ENCODE measurements at regions not wholly inside any gene's neighbourhood (a gene's known extent, or its start where the extent isn't known, plus 50 kb on each side); places are given as distances from the start of the nearest gene placed in this dataset.
A peak's percentile ranks its signal among the peaks of the same experiment; 100 is the strongest.

DNA sequence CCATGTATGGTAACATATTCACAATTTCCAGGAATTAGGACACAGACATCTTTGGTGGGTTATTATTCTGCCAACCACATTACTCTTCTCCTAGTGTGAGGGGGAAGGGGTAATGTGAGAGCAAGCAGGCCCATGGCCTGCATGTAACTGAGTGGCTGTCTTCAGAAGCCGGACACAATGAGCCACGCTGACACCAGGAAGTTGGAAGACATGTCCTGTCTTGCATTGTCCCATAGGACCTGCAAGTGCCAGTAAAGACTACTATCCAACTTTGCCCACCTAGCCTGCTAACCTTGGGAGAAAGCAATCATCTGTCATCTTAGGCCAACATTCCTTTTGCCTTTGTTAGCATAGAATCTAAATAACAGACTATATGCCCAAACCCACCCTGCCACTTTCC, 86.2 kb upstream of the SH3BP4 start:
- TF ChIP-seq POLR2AphosphoS5 (IDR thresholded peaks at IDR 0.05) (no peak), POLR2A (IDR thresholded peaks at IDR 0.05) (no peak), EP300 (IDR thresholded peaks at IDR 0.05; ENCODE audit: low read depth) (no peak)
- TF ChIP-seq, protein P1, sequence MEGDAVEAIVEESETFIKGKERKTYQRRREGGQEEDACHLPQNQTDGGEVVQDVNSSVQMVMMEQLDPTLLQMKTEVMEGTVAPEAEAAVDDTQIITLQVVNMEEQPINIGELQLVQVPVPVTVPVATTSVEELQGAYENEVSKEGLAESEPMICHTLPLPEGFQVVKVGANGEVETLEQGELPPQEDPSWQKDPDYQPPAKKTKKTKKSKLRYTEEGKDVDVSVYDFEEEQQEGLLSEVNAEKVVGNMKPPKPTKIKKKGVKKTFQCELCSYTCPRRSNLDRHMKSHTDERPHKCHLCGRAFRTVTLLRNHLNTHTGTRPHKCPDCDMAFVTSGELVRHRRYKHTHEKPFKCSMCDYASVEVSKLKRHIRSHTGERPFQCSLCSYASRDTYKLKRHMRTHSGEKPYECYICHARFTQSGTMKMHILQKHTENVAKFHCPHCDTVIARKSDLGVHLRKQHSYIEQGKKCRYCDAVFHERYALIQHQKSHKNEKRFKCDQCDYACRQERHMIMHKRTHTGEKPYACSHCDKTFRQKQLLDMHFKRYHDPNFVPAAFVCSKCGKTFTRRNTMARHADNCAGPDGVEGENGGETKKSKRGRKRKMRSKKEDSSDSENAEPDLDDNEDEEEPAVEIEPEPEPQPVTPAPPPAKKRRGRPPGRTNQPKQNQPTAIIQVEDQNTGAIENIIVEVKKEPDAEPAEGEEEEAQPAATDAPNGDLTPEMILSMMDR (IDR thresholded peaks at IDR 0.05), result no peak
- Histone ChIP-seq H3K4me1 (peaks cover 0 to 4% (median 0%) of the 10 kb centered on the region in 4 donors), H3K27me3 (no peaks in the 10 kb centered on the region), H3K27ac (no peak overlapping the region), H3K36me3 (no peaks in the 10 kb centered on the region), H3K9me3 (no peaks in the 10 kb centered on the region), H3K4me3 (no peak overlapping the region)
- intact Hi-C loops (cut with DNase I; ENCODE audit: low total_unique reads) (no loop called here), in situ Hi-C loops (cut with MboI; ENCODE audit: low pct_ligation_motif_present in 1 of 4, low pct_unique_long_range_greater_than_20kb in 1 of 4, low sequenced_read_pairs in 3 of 4) (no loop called here)
- WGBS, 2 donors (ENCODE audit: low coverage in 1 of 2), result 93% methylated on average over 2 of the region's 2 CpGs; no CpG with 5 or more reads in 1 of the 2 donors
- no peak for DNase-seq

DNA sequence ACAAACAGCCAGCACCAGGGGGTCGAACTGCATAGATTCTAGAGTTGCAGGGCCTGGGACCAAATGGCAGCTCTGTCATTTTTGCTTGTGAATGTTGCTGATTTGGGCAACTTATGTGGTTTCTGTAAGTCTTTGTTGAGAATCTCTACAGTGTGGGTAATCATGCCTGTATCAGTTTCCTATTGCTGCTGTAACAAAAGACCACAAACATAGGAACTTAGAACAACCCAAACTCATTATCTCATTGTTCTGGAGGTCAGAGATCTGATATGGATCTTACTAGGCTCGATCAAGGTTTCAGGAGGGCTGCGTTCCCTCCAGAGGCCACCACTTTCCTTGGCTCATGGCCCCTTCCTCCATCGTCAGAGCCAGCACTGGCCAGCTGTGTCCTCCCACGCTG, 86.8 kb upstream of the SH3BP4 start:
- WGBS, 2 donors (ENCODE audit: low coverage in 1 of 2), result 74 to 90% methylated on average over 4 to 5 of the region's 5 CpGs
- DNase-seq, result no peak
- H3K36me3 ChIP-seq, result no peaks in the 10 kb centered on the region
- TF ChIP-seq EP300 (IDR thresholded peaks at IDR 0.05; ENCODE audit: low read depth) (no peak), POLR2AphosphoS5 (IDR thresholded peaks at IDR 0.05) (no peak), POLR2A (IDR thresholded peaks at IDR 0.05) (no peak)
- TF ChIP-seq, protein P1 (IDR thresholded peaks at IDR 0.05), result no peak
- H3K9me3 ChIP-seq, result no peaks in the 10 kb centered on the region
- intact Hi-C loops (cut with DNase I; ENCODE audit: low total_unique reads), result no loop called here
- no peak overlapping the region for H3K27ac ChIP-seq
- no peak overlapping the region for H3K4me3 ChIP-seq
- in situ Hi-C loops (cut with MboI; ENCODE audit: low pct_ligation_motif_present in 1 of 4, low pct_unique_long_range_greater_than_20kb in 1 of 4, low sequenced_read_pairs in 3 of 4), result no loop called here
- H3K4me1 ChIP-seq, result peaks cover 0 to 4% (median 0%) of the 10 kb centered on the region in 4 donors
- H3K27me3 ChIP-seq, result no peaks in the 10 kb centered on the region

DNA sequence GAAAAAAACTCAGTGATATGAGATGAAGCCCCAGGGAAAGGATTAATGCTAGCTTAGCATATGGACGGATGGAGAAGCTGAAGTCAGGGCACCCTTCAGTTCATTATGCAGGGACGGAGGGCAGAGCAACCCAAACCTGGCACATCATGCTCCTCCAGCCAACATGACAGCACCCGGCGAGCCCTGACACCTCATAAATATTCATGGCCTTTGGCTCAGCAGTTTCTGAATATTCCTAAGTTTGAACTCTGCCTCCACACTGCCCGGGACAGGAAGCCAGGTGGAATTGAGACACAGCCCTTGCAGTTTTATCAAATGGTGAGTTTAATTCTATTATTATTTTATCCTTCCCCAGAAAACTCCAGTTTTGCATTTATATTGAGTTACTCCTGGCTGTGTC, 87.3 kb upstream of the SH3BP4 start:
- no peaks in the 10 kb centered on the region for H3K27me3 ChIP-seq
- in situ Hi-C loops (cut with MboI; ENCODE audit: low pct_ligation_motif_present in 1 of 4, low pct_unique_long_range_greater_than_20kb in 1 of 4, low sequenced_read_pairs in 3 of 4) (no loop called here), intact Hi-C loops (cut with DNase I; ENCODE audit: low total_unique reads) (no loop called here)
- H3K27ac ChIP-seq, result no peak overlapping the region
- H3K36me3 ChIP-seq, result no peaks in the 10 kb centered on the region
- H3K9me3 ChIP-seq, result no peaks in the 10 kb centered on the region
- TF ChIP-seq POLR2A (IDR thresholded peaks at IDR 0.05) (no peak), POLR2AphosphoS5 (IDR thresholded peaks at IDR 0.05) (no peak)
- TF ChIP-seq, protein P1 (IDR thresholded peaks at IDR 0.05), result no peak
- WGBS, 2 donors (ENCODE audit: low coverage in 1 of 2), result 85% methylated on average over 5 of the region's 5 CpGs; no CpG with 5 or more reads in 1 of the 2 donors
- H3K4me1 ChIP-seq, result peaks cover 0 to 4% (median 0%) of the 10 kb centered on the region in 4 donors
- no peak overlapping the region for H3K4me3 ChIP-seq
- no peak for DNase-seq

DNA sequence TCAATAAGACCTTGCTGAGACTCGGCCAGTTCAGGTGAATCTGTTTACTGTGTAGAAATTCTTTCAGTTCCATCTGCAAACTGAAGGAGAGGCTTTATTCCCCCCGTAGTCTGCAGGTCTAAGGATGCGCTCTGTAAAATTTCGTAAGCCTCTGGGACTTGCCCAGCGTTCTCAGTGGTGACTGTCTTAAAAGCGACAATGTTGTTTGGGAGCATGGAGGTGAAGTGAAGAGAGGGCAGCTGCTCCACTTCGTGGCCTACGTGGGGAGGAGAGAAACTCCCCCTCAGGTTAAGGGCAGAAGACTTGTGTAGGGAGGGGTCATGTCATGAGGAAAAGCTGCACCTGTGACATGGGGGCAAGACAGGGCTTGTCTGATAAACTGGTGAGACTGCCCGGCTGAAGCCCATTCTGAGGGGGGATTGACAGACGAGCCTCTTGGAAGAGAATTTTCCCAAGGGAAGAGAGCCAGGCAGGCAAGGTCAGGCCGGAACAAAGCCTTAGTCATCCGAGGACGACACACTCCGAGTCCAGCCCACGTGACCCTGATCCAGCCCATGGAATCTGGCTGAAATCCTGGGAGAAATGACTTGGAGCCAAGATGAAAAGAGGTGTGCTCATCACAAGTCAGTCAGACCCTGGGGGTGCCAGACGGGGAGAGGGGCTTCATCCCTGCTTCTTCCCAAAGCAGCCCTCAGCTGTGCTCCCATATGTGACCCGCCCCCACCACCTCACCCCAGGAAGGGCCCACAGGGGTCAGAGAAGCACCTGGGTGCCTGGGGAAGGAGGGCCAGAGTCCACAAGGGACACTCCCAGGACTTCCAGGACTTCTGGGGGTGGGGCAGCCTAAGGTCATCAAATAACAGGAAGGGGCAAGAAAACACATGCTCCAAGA, 88.5 kb upstream of the SH3BP4 start:
- in situ Hi-C loops (cut with MboI; ENCODE audit: low pct_ligation_motif_present in 1 of 4, low pct_unique_long_range_greater_than_20kb in 1 of 4, low sequenced_read_pairs in 3 of 4) (no loop called here), intact Hi-C loops (cut with DNase I; ENCODE audit: low total_unique reads) (no loop called here)
- Histone ChIP-seq H3K27ac (no peak overlapping the region), H3K4me1 (peaks cover 0 to 4% (median 0%) of the 10 kb centered on the region in 4 donors), H3K36me3 (no peaks in the 10 kb centered on the region), H3K4me3 (no peak overlapping the region), H3K9me3 (no peaks in the 10 kb centered on the region), H3K27me3 (no peaks in the 10 kb centered on the region)
- DNase-seq, result peak; percentile 19
- TF ChIP-seq POLR2A (IDR thresholded peaks at IDR 0.05) (no peak), EP300 (IDR thresholded peaks at IDR 0.05; ENCODE audit: low read depth) (no peak), POLR2AphosphoS5 (IDR thresholded peaks at IDR 0.05) (no peak)
- TF ChIP-seq, protein P1 (IDR thresholded peaks at IDR 0.05), result no peak
- 70 to 74% methylated on average over 2 to 17 of the region's 17 CpGs for WGBS, 2 donors (ENCODE audit: low coverage in 1 of 2)

Data from transverse colon (tissue), 4 donors.